ENCODE measurements at regions not wholly inside any gene's neighbourhood (a gene's known extent, or its start where the extent isn't known, plus 50 kb on each side); places are given as distances from the start of the nearest gene placed in this dataset.

DNA sequence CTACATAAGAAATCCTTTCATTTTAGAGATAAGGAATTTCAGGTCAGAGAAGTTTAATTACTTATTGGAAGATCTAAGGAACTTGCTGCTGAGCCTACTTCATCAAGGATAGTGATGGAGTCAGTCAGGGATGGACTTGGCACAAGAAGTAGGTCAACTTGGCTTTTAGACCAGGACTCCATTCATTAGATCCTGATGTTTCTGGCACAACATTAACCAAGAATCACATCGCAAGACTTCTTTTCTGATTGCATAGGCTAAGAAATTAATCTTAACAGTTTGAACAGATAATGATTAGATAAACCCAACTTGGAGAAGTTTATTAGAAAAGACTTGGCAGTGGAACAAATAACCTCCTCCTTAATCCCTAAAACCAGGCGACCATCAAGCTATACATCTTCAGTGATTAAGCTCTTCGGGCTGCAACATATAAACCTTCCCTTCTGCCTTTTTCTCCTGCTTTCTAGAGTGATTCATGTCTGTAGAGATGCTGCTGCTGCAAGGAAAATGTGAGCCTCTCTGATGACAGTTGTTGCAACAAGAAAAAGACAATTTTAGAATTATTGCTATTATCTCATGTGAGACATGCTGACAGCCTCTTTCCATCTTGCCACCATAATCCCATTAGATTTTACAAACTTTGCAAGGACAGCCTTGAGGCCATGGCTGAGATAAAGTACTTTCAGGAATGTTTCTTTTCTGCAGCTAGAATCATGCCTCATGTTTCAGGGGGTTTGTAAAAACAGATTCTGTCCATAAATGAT is 207.9 kb upstream of the SLC27A6 start:
- Mint-ChIP-seq H3K27ac (peak overlapping the region; percentile 37), H3K4me1 (peaks cover 40% of the 10 kb centered on the region), H3K36me3 (no peaks in the 10 kb centered on the region), H3K9me3 (peaks cover 17% of the 10 kb centered on the region), H3K4me3 (no peak overlapping the region), H3K27me3 (ENCODE audit: low read depth) (peaks cover 3% of the 10 kb centered on the region)
- no peak for DNase-seq (ENCODE audit: low spot score in 2 of 2, unreplicated experiment in 2 of 2)
- TF ChIP-seq, protein P1, sequence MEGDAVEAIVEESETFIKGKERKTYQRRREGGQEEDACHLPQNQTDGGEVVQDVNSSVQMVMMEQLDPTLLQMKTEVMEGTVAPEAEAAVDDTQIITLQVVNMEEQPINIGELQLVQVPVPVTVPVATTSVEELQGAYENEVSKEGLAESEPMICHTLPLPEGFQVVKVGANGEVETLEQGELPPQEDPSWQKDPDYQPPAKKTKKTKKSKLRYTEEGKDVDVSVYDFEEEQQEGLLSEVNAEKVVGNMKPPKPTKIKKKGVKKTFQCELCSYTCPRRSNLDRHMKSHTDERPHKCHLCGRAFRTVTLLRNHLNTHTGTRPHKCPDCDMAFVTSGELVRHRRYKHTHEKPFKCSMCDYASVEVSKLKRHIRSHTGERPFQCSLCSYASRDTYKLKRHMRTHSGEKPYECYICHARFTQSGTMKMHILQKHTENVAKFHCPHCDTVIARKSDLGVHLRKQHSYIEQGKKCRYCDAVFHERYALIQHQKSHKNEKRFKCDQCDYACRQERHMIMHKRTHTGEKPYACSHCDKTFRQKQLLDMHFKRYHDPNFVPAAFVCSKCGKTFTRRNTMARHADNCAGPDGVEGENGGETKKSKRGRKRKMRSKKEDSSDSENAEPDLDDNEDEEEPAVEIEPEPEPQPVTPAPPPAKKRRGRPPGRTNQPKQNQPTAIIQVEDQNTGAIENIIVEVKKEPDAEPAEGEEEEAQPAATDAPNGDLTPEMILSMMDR (IDR thresholded peaks at IDR 0.05; ENCODE audit: unreplicated experiment): no peak

DNA sequence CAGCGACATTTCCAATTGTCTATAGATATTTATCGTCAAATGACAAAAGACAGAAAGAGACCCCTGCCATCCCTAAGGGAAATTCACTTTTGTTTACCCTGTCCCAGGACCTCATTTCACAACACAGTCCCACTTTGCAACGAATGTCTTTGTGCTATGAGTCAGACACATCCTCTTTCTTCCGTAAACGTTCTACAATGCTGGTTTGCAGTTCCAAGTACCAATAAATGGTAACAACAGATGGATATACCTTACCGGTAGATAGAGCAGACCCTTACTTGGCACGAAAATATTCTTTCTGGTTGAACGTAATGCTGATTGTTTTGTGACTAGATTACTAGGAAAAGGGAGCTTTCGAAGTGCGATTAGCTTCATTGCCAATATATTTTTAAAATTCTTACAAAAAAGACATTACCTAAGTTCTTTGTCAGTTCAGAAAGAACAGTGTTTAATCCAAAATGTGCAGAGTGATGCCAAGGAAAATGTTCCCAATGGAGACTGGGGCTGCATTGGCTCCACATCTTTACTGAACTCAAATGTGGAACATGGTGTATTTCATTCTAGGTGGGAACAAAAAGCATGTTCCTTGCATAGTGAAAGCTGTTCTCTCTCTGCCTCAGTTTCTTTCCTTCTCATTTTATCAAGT is 202.5 kb upstream of the SLC27A6 start:
- H3K36me3 Mint-ChIP-seq: no peaks in the 10 kb centered on the region
- H3K27me3 Mint-ChIP-seq (ENCODE audit: low read depth): peaks cover 3% of the 10 kb centered on the region
- peaks cover 32% of the 10 kb centered on the region for H3K4me1 Mint-ChIP-seq
- TF ChIP-seq, protein P1 (IDR thresholded peaks at IDR 0.05; ENCODE audit: unreplicated experiment): no peak
- H3K4me3 Mint-ChIP-seq: no peak overlapping the region
- peaks cover 17% of the 10 kb centered on the region for H3K9me3 Mint-ChIP-seq
- H3K27ac Mint-ChIP-seq: no peak overlapping the region
- no peak for DNase-seq (ENCODE audit: low spot score in 2 of 2, unreplicated experiment in 2 of 2)

DNA sequence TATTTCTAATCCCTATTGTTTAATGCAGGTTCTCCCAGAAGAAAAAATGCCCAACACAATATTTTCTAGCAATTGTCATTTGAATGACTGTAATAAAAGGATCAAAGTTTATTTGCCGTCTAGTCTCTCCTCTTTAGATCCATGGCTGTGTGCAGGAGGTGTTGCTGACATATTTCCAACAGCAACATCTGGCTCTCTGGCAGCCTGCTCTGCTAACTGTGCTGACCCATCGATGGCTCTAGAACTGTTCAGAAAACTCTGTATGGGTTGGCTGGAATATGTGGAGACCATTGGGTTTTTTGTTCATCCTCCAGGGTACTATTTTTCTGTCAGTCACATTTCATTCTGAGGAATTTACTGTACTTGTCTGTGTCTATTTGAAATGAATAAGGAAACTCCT is 202.0 kb upstream of the SLC27A6 start:
- Mint-ChIP-seq H3K27ac (no peak overlapping the region), H3K4me1 (peaks cover 27% of the 10 kb centered on the region), H3K27me3 (ENCODE audit: low read depth) (peaks cover 3% of the 10 kb centered on the region), H3K36me3 (no peaks in the 10 kb centered on the region), H3K4me3 (no peak overlapping the region), H3K9me3 (peaks cover 17% of the 10 kb centered on the region)
- TF ChIP-seq, protein P1 (IDR thresholded peaks at IDR 0.05; ENCODE audit: unreplicated experiment): no peak
- DNase-seq (ENCODE audit: low spot score in 2 of 2, unreplicated experiment in 2 of 2): no peak

DNA sequence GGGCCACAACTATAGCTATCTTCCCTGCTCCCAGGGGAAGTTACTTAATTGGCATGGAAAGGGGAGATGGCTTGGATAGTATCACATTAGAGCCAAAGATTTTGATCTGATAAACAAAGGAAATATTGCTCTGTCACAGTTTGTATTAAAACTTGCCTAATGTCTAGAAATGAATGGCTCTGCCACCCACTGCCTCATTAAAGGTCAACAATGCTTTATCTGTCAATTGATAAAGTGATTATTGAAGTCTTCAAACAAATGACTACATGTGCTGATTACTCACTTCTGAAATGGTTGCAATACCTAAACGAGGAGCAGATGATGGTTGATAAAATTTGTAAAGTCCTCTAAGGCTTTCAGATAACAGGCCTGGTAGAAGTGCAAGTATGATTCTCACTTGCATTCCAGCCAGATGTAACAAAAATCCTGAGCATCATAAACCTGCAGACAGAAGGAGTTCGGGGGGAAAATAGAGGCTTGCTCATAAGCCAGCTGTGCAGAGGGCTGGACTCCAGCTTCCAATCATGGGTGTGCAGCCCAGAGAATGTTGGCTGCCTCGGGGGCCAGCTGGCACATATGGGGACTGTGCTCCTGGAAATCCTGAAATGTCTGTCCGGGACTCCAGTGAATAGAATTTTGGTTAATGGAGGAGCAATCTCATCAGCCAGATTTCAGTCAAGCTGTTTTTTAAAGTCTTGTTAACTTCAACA is 200.5 kb upstream of the SLC27A6 start:
- H3K27ac Mint-ChIP-seq: no peak overlapping the region
- H3K4me1 Mint-ChIP-seq: peaks cover 20% of the 10 kb centered on the region
- no peaks in the 10 kb centered on the region for H3K36me3 Mint-ChIP-seq
- peaks cover 5% of the 10 kb centered on the region for H3K9me3 Mint-ChIP-seq
- peaks cover 3% of the 10 kb centered on the region for H3K27me3 Mint-ChIP-seq (ENCODE audit: low read depth)
- no peak for DNase-seq (ENCODE audit: low spot score in 2 of 2, unreplicated experiment in 2 of 2)
- TF ChIP-seq, protein P1 (IDR thresholded peaks at IDR 0.05; ENCODE audit: unreplicated experiment): no peak
- no peak overlapping the region for H3K4me3 Mint-ChIP-seq

DNA sequence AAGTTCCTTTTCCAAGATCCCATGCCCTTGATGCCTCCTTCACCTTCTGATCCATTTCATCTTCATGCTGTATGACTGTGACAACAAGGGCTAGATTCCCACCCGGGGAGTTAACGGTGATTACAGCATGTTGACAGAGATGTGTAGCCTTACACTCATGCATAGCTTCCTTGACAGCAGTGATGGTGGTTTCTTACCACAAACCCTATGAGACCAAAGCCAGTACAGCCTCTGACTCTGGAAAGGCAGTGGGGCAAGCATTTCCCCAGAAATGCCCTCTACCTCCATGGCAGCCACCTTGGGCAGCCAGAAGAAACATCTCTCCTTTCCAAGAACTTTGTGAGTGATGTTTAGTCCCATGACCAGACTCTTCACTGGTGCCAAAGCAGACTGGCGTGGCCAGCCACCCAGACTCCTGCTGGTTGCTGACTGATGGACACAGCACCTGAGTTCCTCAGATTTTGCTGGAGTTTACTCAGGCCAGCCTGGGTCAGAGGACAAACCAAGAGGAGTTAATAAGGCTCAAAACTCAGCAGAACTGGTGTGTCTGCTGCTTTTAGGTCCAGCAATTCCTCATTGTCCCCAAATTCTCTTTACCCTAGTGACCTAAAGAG is 199.7 kb upstream of the SLC27A6 start:
- DNase-seq (ENCODE audit: low spot score in 2 of 2, unreplicated experiment in 2 of 2): no peak
- H3K27me3 Mint-ChIP-seq (ENCODE audit: low read depth): peaks cover 3% of the 10 kb centered on the region
- H3K4me3 Mint-ChIP-seq: no peak overlapping the region
- H3K36me3 Mint-ChIP-seq: no peaks in the 10 kb centered on the region
- TF ChIP-seq, protein P1 (IDR thresholded peaks at IDR 0.05; ENCODE audit: unreplicated experiment): no peak
- no peaks in the 10 kb centered on the region for H3K9me3 Mint-ChIP-seq
- peaks cover 20% of the 10 kb centered on the region for H3K4me1 Mint-ChIP-seq
- H3K27ac Mint-ChIP-seq: no peak overlapping the region
